Retinal pigment epithelial cell (primary cell): ENCODE measurements at regions not wholly inside any gene's neighbourhood (a gene's known extent, or its start where the extent isn't known, plus 50 kb on each side); places are given as distances from the start of the nearest gene placed in this dataset.

Source experiments
- DNase-seq: peaks from one replicate; pipeline ENCODE4 v3.0.0-alpha.2; 2010; ENCODE audit warnings: low read depth
- H3K4me3 ChIP-seq: 2 replicates; pipeline ENCODE4 v1.5.1; 2011; ENCODE audit warnings: mild to moderate bottlenecking, low read length, control low read depth, moderate library complexity
- CTCF ChIP-seq: conservative IDR thresholded peaks from 2 replicates; pipeline ENCODE4 v1.5.1; 2011; ENCODE audit warnings: low read depth, low read length, control low read depth, inconsistent platforms

DNA sequence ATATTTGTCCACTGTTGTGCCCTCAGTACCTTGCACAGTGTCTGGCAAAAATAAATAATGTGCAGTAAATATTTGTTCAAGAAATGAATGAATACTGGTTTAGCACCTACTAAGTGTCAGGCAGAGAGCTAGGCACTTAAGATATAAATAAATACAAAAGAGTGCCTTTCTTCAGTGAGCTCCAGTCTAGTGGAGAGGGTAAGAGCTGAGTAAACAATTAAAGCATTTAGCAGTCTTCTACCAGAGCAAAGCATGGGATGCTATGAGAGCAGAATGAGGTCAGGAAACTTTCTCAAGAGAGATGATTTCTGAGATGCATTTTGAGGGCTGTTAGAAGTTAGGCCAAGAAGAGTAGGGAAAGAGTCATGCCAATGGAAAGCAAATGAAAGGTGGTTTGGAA, 314.7 kb downstream of the DSC3 start:
- TF ChIP-seq CTCF: no peak
- H3K4me3 ChIP-seq: no peak overlapping the region
- no peak for DNase-seq

DNA sequence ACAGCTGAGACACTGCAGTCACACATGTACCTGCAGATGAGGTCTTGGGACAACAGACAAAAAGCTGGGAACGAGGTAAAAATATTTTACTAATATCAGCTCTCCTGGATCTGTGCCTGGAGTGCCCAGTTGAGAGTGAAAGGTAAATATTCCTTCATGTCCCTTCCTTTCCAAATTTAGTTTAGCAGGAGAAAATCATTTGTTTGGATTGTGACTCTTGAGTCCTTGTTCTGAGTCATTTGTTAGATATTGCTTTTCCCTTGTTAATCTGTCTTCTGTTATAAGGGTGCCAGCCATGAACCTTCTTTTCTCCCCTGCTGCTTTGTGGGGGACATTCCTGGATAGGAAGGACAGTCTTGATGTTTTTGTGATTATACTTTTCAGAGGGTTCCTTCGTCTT, 329.2 kb downstream of the DSC3 start:
- no peak for DNase-seq
- H3K4me3 ChIP-seq: no peak overlapping the region
- no peak for TF ChIP-seq CTCF

DNA sequence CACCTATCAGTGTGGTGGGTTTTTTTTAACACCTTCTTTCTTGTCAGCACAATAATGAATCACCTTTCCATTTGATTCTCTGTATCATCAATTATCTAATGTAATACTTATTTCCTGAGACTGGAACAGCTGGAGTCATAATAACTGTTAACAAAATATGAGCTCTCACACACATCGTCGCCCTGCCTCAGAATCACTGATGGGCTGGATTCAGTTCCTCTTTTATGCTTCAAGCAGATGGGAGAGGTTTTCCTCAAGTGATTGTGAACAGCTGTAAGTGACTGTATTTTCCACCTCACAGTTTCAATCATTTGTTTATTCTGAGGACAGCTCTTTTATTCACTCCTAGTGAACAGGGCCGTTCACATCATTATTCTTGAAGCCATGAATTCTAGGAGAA, 330.2 kb downstream of the DSC3 start:
- no peak for TF ChIP-seq CTCF
- no peak overlapping the region for H3K4me3 ChIP-seq
- DNase-seq: no peak

- H3K4me3 ChIP-seq: no peak overlapping the region
- no peak for DNase-seq
- no peak for TF ChIP-seq CTCF
Measured at GRCh38 chr18:30709595-30709994, 332.9 kb downstream of the DSC3 start.

DNA sequence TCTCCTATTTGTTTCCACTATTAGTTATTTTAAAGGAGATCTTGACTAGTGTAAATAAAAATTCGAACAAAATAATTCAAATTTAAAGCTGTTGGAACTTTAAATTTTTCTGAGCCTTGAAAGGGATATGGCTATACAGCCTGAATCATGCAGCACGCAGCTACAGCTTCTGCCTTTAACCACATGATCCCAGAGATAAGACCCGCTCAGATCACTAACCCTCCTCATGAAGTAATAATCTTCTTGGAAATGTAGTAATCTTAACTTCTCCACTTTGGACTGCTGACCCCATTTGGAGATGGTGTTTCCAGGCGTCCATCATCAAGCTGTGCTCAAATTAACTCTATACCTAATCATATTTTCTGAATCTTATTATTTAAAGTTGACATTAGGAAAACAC, 336.6 kb downstream of the DSC3 start:
- TF ChIP-seq CTCF: no peak
- no peak overlapping the region for H3K4me3 ChIP-seq
- no peak for DNase-seq

- no peak for TF ChIP-seq CTCF
- no peak overlapping the region for H3K4me3 ChIP-seq
- DNase-seq: no peak
Measured at GRCh38 chr18:30698571-30698970, 344.0 kb downstream of the DSC3 start.

DNA sequence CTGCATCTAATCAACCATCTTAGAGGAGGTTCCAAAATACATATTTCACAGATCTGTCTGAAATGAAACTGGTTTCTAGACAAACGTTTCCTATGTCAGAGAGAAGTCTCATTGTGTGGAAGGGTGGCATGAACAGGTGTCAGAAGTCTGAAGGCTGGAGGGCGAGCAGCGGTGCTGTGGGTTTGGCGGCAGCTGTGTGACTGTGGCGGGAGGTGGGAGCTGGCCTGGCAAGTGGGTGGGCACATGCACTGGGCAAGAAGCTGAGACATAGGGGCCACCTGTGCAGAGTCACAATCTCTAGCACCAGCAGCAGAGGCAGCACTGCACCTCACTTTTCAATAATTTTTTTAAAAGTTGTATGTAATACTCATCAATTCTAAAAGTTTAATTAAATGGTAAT, 346.3 kb downstream of the DSC3 start:
- no peak overlapping the region for H3K4me3 ChIP-seq
- no peak for TF ChIP-seq CTCF
- no peak for DNase-seq
